Thoracic aorta (tissue), 2 donors: ENCODE measurements at regions not wholly inside any gene's neighbourhood (a gene's known extent, or its start where the extent isn't known, plus 50 kb on each side); places are given as distances from the start of the nearest gene placed in this dataset.
"Not testable (repeated sequence)": the region's sequence is repeated elsewhere in the genome, so short reads cannot be mapped to it uniquely, and the experiment has no call there.

ENCODE experiments used
- ATAC-seq: fragments of 150-250 bp; one replicate; pipeline ENCODE4 v1.8.0; 2017; ENCODE audit warnings: low read depth; ENCODE audit not compliant: insufficient number of reproducible peaks, low FRiP score
- DNase-seq: peaks from one replicate; pipeline ENCODE4 v3.0.0-alpha.2; 2020; ENCODE audit warnings: low spot score
- H3K27ac ChIP-seq, 2 donors: fragments of 200-600 bp; sonication (generic); 1 replicate in 1 of 2; 2 replicates in 1 of 2; pipeline ENCODE4 v1.5.1; 2016; ENCODE audit warnings: mild to moderate bottlenecking in 2 of 2, moderate library complexity in 2 of 2
- H3K27me3 ChIP-seq: fragments of 200-600 bp; sonication (generic); replicated peaks from 2 replicates; pipeline ENCODE4 v1.6.0; 2016; ENCODE audit warnings: mild to moderate bottlenecking; ENCODE audit not compliant: insufficient read depth
- H3K36me3 ChIP-seq: fragments of 200-600 bp; sonication (generic); one replicate; pipeline ENCODE4 v1.5.1; 2016
- H3K4me1 ChIP-seq, 2 donors: fragments of 200-600 bp; sonication (generic); 1 replicate in 1 of 2; 2 replicates in 1 of 2; pipeline versions ENCODE4 v1.5.1 to v1.6.0; 2016; ENCODE audit warnings: low read depth in 2 of 2, mild to moderate bottlenecking in 1 of 2; ENCODE audit not compliant: control insufficient read depth in 1 of 2
- H3K4me3 ChIP-seq: fragments of 200-600 bp; sonication (generic); 2 replicates; pipeline ENCODE4 v1.5.1; 2016; ENCODE audit warnings: mild to moderate bottlenecking
- H3K9me3 ChIP-seq: fragments of 200-600 bp; sonication (generic); 2 replicates; pipeline ENCODE4 v1.5.1; 2016
- CTCF ChIP-seq: fragments of 200-600 bp; sonication (generic); IDR thresholded peaks from one replicate; pipeline ENCODE4 v1.5.1; 2019; ENCODE audit warnings: antibody characterized with exemption

GRCh38 chr9:13033959-13034693 lies 245.4 kb downstream of the MPDZ start:
- Histone ChIP-seq H3K36me3 (no peaks in the 10 kb centered on the region), H3K27ac (no peak overlapping the region), H3K4me1 (peaks cover 0 to 4% of the 10 kb centered on the region in 2 donors), H3K27me3 (no peaks in the 10 kb centered on the region), H3K9me3 (no peaks in the 10 kb centered on the region), H3K4me3 (peak overlapping the region; percentile 57)
- TF ChIP-seq CTCF = peak; percentile 73
- ATAC-seq (no peak), DNase-seq (no peak)

GRCh38 chr9:13034694-13035002 lies 244.8 kb downstream of the MPDZ start:
- Histone ChIP-seq H3K4me1 (peaks cover 0 to 4% of the 10 kb centered on the region in 2 donors), H3K4me3 (peak overlapping the region; percentile 57), H3K36me3 (no peaks in the 10 kb centered on the region), H3K27me3 (no peaks in the 10 kb centered on the region), H3K27ac (no peak overlapping the region), H3K9me3 (no peaks in the 10 kb centered on the region)
- ATAC-seq = no peak
- no peak for TF ChIP-seq CTCF
- no peak for DNase-seq

GRCh38 chr9:13035822-13036221 lies 243.7 kb downstream of the MPDZ start:
- TF ChIP-seq CTCF = no peak
- H3K27ac ChIP-seq = no peak overlapping the region

GRCh38 chr9:13037808-13038207 lies 241.7 kb downstream of the MPDZ start:
- not testable (repeated sequence) for H3K36me3 ChIP-seq, H3K27me3 ChIP-seq, ATAC-seq, H3K9me3 ChIP-seq, H3K27ac ChIP-seq, H3K4me1 ChIP-seq, DNase-seq, H3K4me3 ChIP-seq

More at GRCh38 chr9:13035822-13036221, 243.7 kb downstream of the MPDZ start:
- no peak overlapping the region for H3K4me3 ChIP-seq
- ATAC-seq (no peak), DNase-seq (no peak)
- no peaks in the 10 kb centered on the region for H3K27me3 ChIP-seq
- H3K4me1 ChIP-seq = peaks cover 0 to 4% of the 10 kb centered on the region in 2 donors
- H3K36me3 ChIP-seq = no peaks in the 10 kb centered on the region
- H3K9me3 ChIP-seq = no peaks in the 10 kb centered on the region

GRCh38 chr9:13047827-13048587 lies 231.5 kb downstream of the MPDZ start:
- Histone ChIP-seq H3K27ac (no peak overlapping the region), H3K27me3 (no peaks in the 10 kb centered on the region), H3K36me3 (no peaks in the 10 kb centered on the region), H3K4me3 (no peak overlapping the region), H3K9me3 (no peaks in the 10 kb centered on the region), H3K4me1 (no peaks in the 10 kb centered on the region)
- ATAC-seq (no peak), DNase-seq (no peak)
- TF ChIP-seq CTCF = no peak
